Neural cell (in vitro differentiated cells): ENCODE measurements at regions not wholly inside any gene's neighbourhood (a gene's known extent, or its start where the extent isn't known, plus 50 kb on each side); places are given as distances from the start of the nearest gene placed in this dataset.
"Not testable (repeated sequence)": the region's sequence is repeated elsewhere in the genome, so short reads cannot be mapped to it uniquely, and the experiment has no call there.

Source experiments
- H2AFZ ChIP-seq: fragments of 200-600, 300-800 bp; sonication (generic), shearing (Covaris generic); 2 replicates; pipeline ENCODE4 v1.6.0; 2014; ENCODE audit warnings: low read depth, mild to moderate bottlenecking, antibody characterized with exemption, low read length, moderate library complexity
- H3F3A ChIP-seq: fragments of 200-600 bp; shearing (Covaris generic); 2 replicates; pipeline ENCODE4 v1.6.1; 2016; ENCODE audit warnings: mild to moderate bottlenecking, moderate library complexity, mixed read lengths, antibody characterized with exemption, low read length; ENCODE audit not compliant: insufficient read depth, poor library complexity, severe bottlenecking
- H3K27ac ChIP-seq: fragments of 200-600, 300-800 bp; sonication (generic), shearing (Covaris generic); 2 replicates; pipeline ENCODE4 v1.5.1; 2014; ENCODE audit warnings: mild to moderate bottlenecking, low read length, moderate library complexity
- H3K27me3 ChIP-seq: fragments of 300-800, 200-600 bp; sonication (generic), shearing (Covaris generic); 2 replicates; pipeline ENCODE4 v1.6.0; 2014; ENCODE audit warnings: mild to moderate bottlenecking, low read depth, low read length, moderate library complexity; ENCODE audit not compliant: insufficient read depth
- H3K36me3 ChIP-seq: fragments of 300-800, 200-600 bp; sonication (generic), shearing (Covaris generic); 2 replicates; pipeline ENCODE4 v1.5.1; 2014; ENCODE audit warnings: mild to moderate bottlenecking, antibody characterized with exemption, low read length, moderate library complexity; ENCODE audit not compliant: insufficient read depth
- H3K4me2 ChIP-seq: fragments of 300-800, 200-600 bp; sonication (generic), shearing (Covaris generic); 2 replicates; pipeline ENCODE4 v1.6.0; 2014; ENCODE audit warnings: mild to moderate bottlenecking, low read length
- H3K4me3 ChIP-seq: fragments of 300-800, 200-600 bp; sonication (generic), shearing (Covaris generic); 2 replicates; pipeline ENCODE4 v1.5.1; 2014; ENCODE audit warnings: mild to moderate bottlenecking, low read length, moderate library complexity
- H3K79me2 ChIP-seq: fragments of 200-600 bp; shearing (Covaris generic); replicated peaks from 2 replicates; pipeline ENCODE4 v1.6.0; 2014; ENCODE audit warnings: mild to moderate bottlenecking, low read length, moderate library complexity; ENCODE audit not compliant: insufficient read depth
- H3K9ac ChIP-seq: fragments of 300-800, 200-600 bp; sonication (generic), shearing (Covaris generic); 2 replicates; pipeline ENCODE4 v1.6.1; 2016; ENCODE audit warnings: mild to moderate bottlenecking, low read length, mixed read lengths
- H3K9me2 ChIP-seq: fragments of 200-600 bp; shearing (Covaris generic); 2 replicates; pipeline ENCODE4 v1.6.1; 2016; ENCODE audit warnings: mild to moderate bottlenecking, low read length, mixed read lengths; ENCODE audit not compliant: insufficient read depth
- H3K9me3 ChIP-seq: fragments of 200-600, 300-800 bp; sonication (generic), shearing (Covaris generic); 2 replicates; pipeline ENCODE4 v1.6.1; 2016; ENCODE audit warnings: mild to moderate bottlenecking, mixed run types, low read length, moderate library complexity, mixed read lengths
- H4K20me1 ChIP-seq: fragments of 200-600 bp; shearing (Covaris generic); 2 replicates; pipeline ENCODE4 v1.6.1; 2016; ENCODE audit warnings: mild to moderate bottlenecking, mixed run types; ENCODE audit not compliant: insufficient read depth
- EP300 ChIP-seq: fragments of 450-650 bp; conservative IDR thresholded peaks from 2 replicates; pipeline ENCODE4 v1.6.1; 2014; ENCODE audit warnings: antibody characterized with exemption, mild to moderate bottlenecking, moderate library complexity; ENCODE audit not compliant: poor library complexity, severe bottlenecking
- EZH2 ChIP-seq: fragments of 200-600, 300-800 bp; shearing (Covaris generic), sonication (generic); IDR thresholded peaks from 2 replicates; pipeline ENCODE4 v1.6.1; 2014; ENCODE audit warnings: antibody characterized with exemption, low read length, borderline replicate concordance, mild to moderate bottlenecking; ENCODE audit not compliant: insufficient read depth, poor library complexity, severe bottlenecking
- MXI1 ChIP-seq: fragments of 450-650 bp; conservative IDR thresholded peaks from 2 replicates; pipeline ENCODE4 v1.6.1; 2014; ENCODE audit warnings: antibody characterized with exemption, mild to moderate bottlenecking; ENCODE audit not compliant: poor library complexity, severe bottlenecking
- POLR2AphosphoS5 ChIP-seq: IDR thresholded peaks from 2 replicates; pipeline ENCODE4 v1.6.1; 2012
- RAD21 ChIP-seq: fragments of 450-650 bp; conservative IDR thresholded peaks from 2 replicates; pipeline ENCODE4 v1.6.1; 2014; ENCODE audit warnings: antibody characterized with exemption, mild to moderate bottlenecking, moderate library complexity
- REST ChIP-seq: IDR thresholded peaks from 2 replicates; pipeline ENCODE4 v1.6.1; 2012; ENCODE audit warnings: borderline replicate concordance
- SMC3 ChIP-seq: fragments of 450-650 bp; conservative IDR thresholded peaks from 2 replicates; pipeline ENCODE4 v1.6.1; 2014; ENCODE audit warnings: antibody characterized with exemption, mild to moderate bottlenecking, moderate library complexity; ENCODE audit not compliant: poor library complexity
- TAF1 ChIP-seq: IDR thresholded peaks from 2 replicates; pipeline ENCODE4 v1.6.1; 2012; ENCODE audit warnings: low read depth
- TF ChIP-seq, protein P1 (sequence below): fragments of 450-650 bp; IDR thresholded peaks from 2 replicates; pipeline ENCODE4 v1.5.1; 2014; ENCODE audit warnings: antibody characterized with exemption, mild to moderate bottlenecking, moderate library complexity; ENCODE audit not compliant: poor library complexity, severe bottlenecking

DNA sequence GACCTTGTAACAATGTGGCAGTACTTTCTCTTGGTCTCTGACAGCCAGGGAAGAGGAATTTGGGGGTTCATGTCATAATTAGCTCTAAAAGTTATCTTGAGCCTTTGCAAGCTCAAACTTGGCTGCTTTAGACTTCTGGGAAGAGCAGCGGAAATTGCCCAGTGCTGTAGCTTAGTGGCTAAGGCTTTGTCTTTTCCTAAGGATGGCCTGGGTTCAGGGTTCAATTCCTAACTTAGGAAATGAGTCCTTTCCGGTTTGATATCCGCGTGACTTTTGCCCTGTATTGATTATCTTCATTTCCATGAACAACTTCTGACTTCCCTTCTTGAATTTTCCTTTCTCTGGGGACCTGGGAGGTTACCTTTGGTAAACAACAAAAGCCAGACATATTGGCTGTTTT, 961.0 kb downstream of the CNTNAP5 start:
- H3K4me2 ChIP-seq, result no peak overlapping the region
- H3K36me3 ChIP-seq, result no peaks in the 10 kb centered on the region
- H3K27ac ChIP-seq, result no peak overlapping the region
- H3F3A ChIP-seq, result no peaks in the 10 kb centered on the region
- H3K9ac ChIP-seq, result no peak overlapping the region
- H3K27me3 ChIP-seq, result no peaks in the 10 kb centered on the region
- no peaks in the 10 kb centered on the region for H4K20me1 ChIP-seq
- no peaks in the 10 kb centered on the region for H3K9me2 ChIP-seq
- H3K9me3 ChIP-seq, result no peaks in the 10 kb centered on the region
- no peak for TF ChIP-seq EZH2
- no peak for TF ChIP-seq POLR2AphosphoS5
- no peak for TF ChIP-seq MXI1
- TF ChIP-seq TAF1, result no peak
- no peak for TF ChIP-seq REST
- no peak for TF ChIP-seq RAD21
- no peak for TF ChIP-seq SMC3
- TF ChIP-seq, protein P1, sequence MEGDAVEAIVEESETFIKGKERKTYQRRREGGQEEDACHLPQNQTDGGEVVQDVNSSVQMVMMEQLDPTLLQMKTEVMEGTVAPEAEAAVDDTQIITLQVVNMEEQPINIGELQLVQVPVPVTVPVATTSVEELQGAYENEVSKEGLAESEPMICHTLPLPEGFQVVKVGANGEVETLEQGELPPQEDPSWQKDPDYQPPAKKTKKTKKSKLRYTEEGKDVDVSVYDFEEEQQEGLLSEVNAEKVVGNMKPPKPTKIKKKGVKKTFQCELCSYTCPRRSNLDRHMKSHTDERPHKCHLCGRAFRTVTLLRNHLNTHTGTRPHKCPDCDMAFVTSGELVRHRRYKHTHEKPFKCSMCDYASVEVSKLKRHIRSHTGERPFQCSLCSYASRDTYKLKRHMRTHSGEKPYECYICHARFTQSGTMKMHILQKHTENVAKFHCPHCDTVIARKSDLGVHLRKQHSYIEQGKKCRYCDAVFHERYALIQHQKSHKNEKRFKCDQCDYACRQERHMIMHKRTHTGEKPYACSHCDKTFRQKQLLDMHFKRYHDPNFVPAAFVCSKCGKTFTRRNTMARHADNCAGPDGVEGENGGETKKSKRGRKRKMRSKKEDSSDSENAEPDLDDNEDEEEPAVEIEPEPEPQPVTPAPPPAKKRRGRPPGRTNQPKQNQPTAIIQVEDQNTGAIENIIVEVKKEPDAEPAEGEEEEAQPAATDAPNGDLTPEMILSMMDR, result no peak
- TF ChIP-seq EP300, result no peak
- H2AFZ ChIP-seq, result no peak overlapping the region
- no peak overlapping the region for H3K4me3 ChIP-seq
- H3K79me2 ChIP-seq, result no peaks in the 10 kb centered on the region

GRCh38 chr2:124986870-124987269, 961.8 kb downstream of the CNTNAP5 start:
- not testable (repeated sequence) for H3K9ac ChIP-seq, H3K9me3 ChIP-seq, H3K9me2 ChIP-seq, H3K4me2 ChIP-seq, H3K4me3 ChIP-seq, H3F3A ChIP-seq, H3K27ac ChIP-seq, H3K36me3 ChIP-seq, H4K20me1 ChIP-seq, H3K27me3 ChIP-seq, H3K79me2 ChIP-seq, H2AFZ ChIP-seq

GRCh38 chr2:124987436-124987835, 962.3 kb downstream of the CNTNAP5 start:
- not testable (repeated sequence) for H3K4me2 ChIP-seq, H3K27ac ChIP-seq, H2AFZ ChIP-seq, H3K79me2 ChIP-seq, H4K20me1 ChIP-seq, H3K9ac ChIP-seq, H3F3A ChIP-seq, H3K27me3 ChIP-seq, H3K36me3 ChIP-seq, H3K4me3 ChIP-seq, H3K9me2 ChIP-seq, H3K9me3 ChIP-seq
